ENCODE measurements at regions not wholly inside any gene's neighbourhood (a gene's known extent, or its start where the extent isn't known, plus 50 kb on each side); places are given as distances from the start of the nearest gene placed in this dataset.

DNA sequence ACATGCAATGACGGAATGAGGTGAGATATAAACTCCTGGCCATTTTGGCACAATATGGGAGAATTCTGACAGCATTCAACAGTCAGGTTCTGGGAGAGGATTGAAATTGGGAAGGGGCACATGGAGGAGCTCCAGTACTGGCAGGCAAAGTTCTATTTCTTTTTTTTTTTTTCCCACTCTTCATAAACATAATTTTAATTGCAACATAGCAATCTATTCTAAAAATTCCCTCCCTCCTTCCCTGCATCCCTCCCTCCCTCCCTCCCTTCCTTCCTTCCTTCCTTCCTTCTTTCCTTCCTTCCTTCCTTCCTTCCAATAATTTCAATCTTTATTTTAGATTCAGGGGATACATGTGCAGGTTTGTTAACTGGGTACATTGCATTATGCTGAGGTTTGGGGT is 93.2 kb downstream of the PTCSC3 start:
- no peak overlapping the region for H3K4me3 ChIP-seq (ENCODE audit: low read length)
- TF ChIP-seq, protein P1, sequence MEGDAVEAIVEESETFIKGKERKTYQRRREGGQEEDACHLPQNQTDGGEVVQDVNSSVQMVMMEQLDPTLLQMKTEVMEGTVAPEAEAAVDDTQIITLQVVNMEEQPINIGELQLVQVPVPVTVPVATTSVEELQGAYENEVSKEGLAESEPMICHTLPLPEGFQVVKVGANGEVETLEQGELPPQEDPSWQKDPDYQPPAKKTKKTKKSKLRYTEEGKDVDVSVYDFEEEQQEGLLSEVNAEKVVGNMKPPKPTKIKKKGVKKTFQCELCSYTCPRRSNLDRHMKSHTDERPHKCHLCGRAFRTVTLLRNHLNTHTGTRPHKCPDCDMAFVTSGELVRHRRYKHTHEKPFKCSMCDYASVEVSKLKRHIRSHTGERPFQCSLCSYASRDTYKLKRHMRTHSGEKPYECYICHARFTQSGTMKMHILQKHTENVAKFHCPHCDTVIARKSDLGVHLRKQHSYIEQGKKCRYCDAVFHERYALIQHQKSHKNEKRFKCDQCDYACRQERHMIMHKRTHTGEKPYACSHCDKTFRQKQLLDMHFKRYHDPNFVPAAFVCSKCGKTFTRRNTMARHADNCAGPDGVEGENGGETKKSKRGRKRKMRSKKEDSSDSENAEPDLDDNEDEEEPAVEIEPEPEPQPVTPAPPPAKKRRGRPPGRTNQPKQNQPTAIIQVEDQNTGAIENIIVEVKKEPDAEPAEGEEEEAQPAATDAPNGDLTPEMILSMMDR (conservative IDR thresholded peaks at IDR 0.05; ENCODE audit: low read depth, low read length), result no peak
- no peak for DNase-seq (ENCODE audit: low read depth)

DNA sequence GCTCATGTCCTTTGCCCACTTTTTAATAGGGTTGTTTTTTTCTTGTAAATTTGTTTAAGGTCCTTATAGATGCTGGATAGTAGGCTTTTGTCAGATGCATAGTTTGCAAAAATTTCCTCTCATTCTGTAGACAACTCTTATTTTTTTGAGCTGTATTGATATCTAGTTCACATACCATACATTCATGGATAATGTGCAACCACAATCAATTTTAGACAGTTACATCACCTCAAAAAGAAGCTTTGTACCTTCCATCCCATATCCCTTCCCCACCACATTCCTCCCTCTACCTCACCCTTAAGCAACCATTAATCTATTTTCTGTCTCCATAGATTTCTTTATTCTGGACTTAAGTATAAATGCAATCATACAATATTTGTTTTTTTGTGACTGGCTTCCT is 98.4 kb downstream of the PTCSC3 start:
- H3K4me3 ChIP-seq (ENCODE audit: low read length), result no peak overlapping the region
- TF ChIP-seq, protein P1 (conservative IDR thresholded peaks at IDR 0.05; ENCODE audit: low read depth, low read length), result no peak
- DNase-seq (ENCODE audit: low read depth), result no peak

DNA sequence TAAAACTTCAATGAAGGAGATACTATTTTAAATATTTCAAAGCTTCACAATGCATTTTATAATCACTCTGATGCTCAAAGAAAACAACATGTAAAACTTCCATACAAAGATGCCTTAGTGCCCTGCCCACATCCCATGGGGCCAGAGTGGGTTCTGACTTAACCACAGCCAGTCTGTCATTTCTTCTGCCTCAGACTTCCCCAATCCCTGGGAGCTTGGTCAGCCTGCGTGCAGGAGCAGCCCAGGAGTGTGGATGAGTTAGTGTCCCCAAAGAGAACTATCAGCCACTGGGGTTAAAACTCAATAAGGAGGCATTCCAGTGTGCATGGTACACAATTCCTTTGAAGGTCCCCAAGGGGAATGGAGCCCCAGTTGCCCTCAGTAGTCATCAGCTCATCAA is 100.3 kb downstream of the PTCSC3 start:
- TF ChIP-seq, protein P1 (conservative IDR thresholded peaks at IDR 0.05; ENCODE audit: low read depth, low read length), result no peak
- H3K4me3 ChIP-seq (ENCODE audit: low read length), result no peak overlapping the region
- DNase-seq (ENCODE audit: low read depth), result no peak

- no peak for DNase-seq (ENCODE audit: low read depth)
- no peak overlapping the region for H3K4me3 ChIP-seq (ENCODE audit: low read length)
These were observed 101.3 kb downstream of the PTCSC3 start for GRCh38 chr14:36075203-36075602.

DNA sequence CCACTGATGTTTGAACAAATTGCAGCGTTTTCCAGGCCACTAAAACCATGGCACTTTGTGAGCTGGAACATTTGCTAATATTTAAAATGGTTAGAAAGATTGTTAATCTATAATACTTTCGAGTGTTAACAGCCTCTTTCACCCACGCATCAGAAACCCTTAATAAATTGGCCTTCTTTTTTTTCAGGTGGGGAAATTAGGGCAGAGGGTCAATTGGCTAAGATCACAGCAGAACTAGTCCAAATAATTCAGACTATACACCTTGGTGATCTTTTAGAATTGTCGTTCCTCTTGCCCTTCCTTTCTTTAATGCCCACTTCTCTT is 105.8 kb downstream of the PTCSC3 start:
- no peak overlapping the region for H3K4me3 ChIP-seq (ENCODE audit: low read length)
- no peak for DNase-seq (ENCODE audit: low read depth)
- TF ChIP-seq, protein P1 (conservative IDR thresholded peaks at IDR 0.05; ENCODE audit: low read depth, low read length), result no peak

More at GRCh38 chr14:36075203-36075602, 101.3 kb downstream of the PTCSC3 start:
- TF ChIP-seq, protein P1 (conservative IDR thresholded peaks at IDR 0.05; ENCODE audit: low read depth, low read length), result no peak

GRCh38 chr14:36070031-36070719 is 106.3 kb downstream of the PTCSC3 start:
- H3K4me3 ChIP-seq (ENCODE audit: low read length), result no peak overlapping the region
- TF ChIP-seq, protein P1 (conservative IDR thresholded peaks at IDR 0.05; ENCODE audit: low read depth, low read length), result peak; percentile 96
- DNase-seq (ENCODE audit: low read depth), result peak; percentile 48

DNA sequence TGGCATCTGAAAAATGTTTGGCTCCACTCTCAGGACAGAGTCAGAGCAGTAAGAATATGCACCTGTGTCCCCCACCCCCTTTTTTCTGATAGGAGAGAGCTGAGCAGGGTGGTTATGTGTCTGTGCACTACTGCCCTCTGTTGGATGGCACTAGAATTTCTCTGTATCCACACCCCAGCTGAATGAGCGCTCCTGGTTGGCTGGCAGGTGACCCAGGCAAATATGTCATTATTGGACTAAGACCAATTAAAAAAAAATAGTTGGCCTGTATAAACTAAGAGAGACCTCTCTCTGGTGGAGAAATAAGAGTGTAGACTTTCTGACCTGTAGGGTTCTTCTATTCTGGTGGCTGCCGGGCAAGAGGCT is 107.0 kb downstream of the PTCSC3 start:
- peak; percentile 53 for DNase-seq (ENCODE audit: low read depth)
- TF ChIP-seq, protein P1 (conservative IDR thresholded peaks at IDR 0.05; ENCODE audit: low read depth, low read length), result peak; percentile 86
- no peak overlapping the region for H3K4me3 ChIP-seq (ENCODE audit: low read length)

Data from retinal pigment epithelial cell (primary cell).